ENCODE measurements at regions not wholly inside any gene's neighbourhood (a gene's known extent, or its start where the extent isn't known, plus 50 kb on each side); places are given as distances from the start of the nearest gene placed in this dataset.

DNA sequence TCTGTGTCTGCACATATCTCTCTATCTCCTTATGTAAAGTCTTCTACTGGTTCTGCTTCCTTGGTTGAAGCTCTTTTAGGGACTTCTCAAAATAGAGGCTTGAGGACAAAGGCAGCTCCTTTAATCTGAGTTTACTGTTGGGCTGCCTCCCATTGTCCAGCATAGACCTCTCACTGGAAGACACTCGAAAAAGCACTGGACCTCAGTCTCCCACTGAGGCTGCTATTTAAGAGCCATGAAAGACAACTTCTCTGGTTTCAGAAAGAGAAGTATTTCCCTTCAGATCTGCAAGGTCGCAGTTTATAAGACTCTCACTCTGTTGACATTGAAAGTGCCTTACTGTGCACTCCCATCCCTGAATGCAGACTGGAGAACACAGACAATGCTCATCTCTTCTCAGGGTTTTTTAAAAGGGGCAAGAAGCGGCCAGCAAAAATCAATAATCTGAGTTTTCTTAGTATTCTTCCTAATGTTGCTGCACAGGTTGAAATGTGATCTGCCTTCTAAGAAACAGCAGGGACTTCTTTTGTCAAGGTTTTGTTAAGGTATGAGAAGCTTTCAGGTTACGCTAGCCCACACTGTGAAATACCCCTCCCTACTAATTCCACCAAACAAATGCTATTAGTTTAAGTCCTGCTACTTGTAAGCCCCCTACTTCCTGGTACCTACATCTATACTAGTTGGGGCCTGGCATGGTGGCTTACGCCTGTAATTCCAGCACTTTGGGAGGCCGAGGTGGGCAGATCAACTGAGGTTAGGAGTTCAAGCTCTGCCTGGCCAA is 450.0 kb upstream of the SLC10A2 start:
- TF ChIP-seq CTCF (IDR thresholded peaks at IDR 0.05; ENCODE audit: low read depth, low read length): no peak
- H3K9me3 ChIP-seq (ENCODE audit: low read depth): no peaks in the 10 kb centered on the region
- H3K36me3 ChIP-seq: no peaks in the 10 kb centered on the region
- H3K27ac ChIP-seq: no peak overlapping the region
- no peaks in the 10 kb centered on the region for H3K27me3 ChIP-seq
- H3K4me3 ChIP-seq: no peak overlapping the region
- peaks cover 10% of the 10 kb centered on the region for H3K4me1 ChIP-seq (ENCODE audit: low read depth)
- no peak for DNase-seq (ENCODE audit: low read depth in 1 of 2, low spot score in 1 of 2)

GRCh38 chr13:103515410-103515809 is 449.2 kb upstream of the SLC10A2 start:
- Histone ChIP-seq H3K27me3 (no peaks in the 10 kb centered on the region), H3K27ac (no peak overlapping the region), H3K9me3 (ENCODE audit: low read depth) (no peaks in the 10 kb centered on the region), H3K4me1 (ENCODE audit: low read depth) (peaks cover 10% of the 10 kb centered on the region), H3K36me3 (no peaks in the 10 kb centered on the region), H3K4me3 (no peak overlapping the region)
- DNase-seq (ENCODE audit: low read depth in 1 of 2, low spot score in 1 of 2): no peak
- no peak for TF ChIP-seq CTCF (IDR thresholded peaks at IDR 0.05; ENCODE audit: low read depth, low read length)

GRCh38 chr13:103514619-103515018 is 448.4 kb upstream of the SLC10A2 start:
- DNase-seq (ENCODE audit: low read depth in 1 of 2, low spot score in 1 of 2): no peak
- no peaks in the 10 kb centered on the region for H3K9me3 ChIP-seq (ENCODE audit: low read depth)
- H3K36me3 ChIP-seq: no peaks in the 10 kb centered on the region
- H3K27ac ChIP-seq: no peak overlapping the region
- H3K4me1 ChIP-seq (ENCODE audit: low read depth): peaks cover 10% of the 10 kb centered on the region
- H3K27me3 ChIP-seq: no peaks in the 10 kb centered on the region
- H3K4me3 ChIP-seq: no peak overlapping the region
- TF ChIP-seq CTCF (IDR thresholded peaks at IDR 0.05; ENCODE audit: low read depth, low read length): no peak

DNA sequence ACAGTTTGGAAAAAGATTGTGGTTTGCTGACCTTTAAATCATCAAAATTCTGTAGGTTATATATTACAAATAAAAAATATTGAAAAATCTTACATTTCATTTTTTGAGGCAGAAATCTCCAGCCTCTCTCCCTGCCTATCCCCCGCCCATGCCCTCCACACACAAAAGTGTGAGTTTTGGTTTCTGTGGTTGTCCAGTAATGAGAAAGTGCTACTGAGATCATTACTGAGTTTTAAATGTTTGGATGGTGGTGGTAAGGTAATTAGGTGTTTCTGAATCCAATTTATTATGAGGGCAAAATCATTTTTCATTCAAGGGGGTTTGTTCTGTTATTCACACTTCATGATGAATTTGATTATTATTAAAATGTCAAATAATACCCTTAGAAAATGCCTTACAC is 448.0 kb upstream of the SLC10A2 start:
- Histone ChIP-seq H3K4me3 (no peak overlapping the region), H3K27me3 (no peaks in the 10 kb centered on the region), H3K27ac (no peak overlapping the region), H3K9me3 (ENCODE audit: low read depth) (no peaks in the 10 kb centered on the region), H3K4me1 (ENCODE audit: low read depth) (peaks cover 10% of the 10 kb centered on the region), H3K36me3 (no peaks in the 10 kb centered on the region)
- DNase-seq (ENCODE audit: low read depth in 1 of 2, low spot score in 1 of 2): no peak
- no peak for TF ChIP-seq CTCF (IDR thresholded peaks at IDR 0.05; ENCODE audit: low read depth, low read length)

DNA sequence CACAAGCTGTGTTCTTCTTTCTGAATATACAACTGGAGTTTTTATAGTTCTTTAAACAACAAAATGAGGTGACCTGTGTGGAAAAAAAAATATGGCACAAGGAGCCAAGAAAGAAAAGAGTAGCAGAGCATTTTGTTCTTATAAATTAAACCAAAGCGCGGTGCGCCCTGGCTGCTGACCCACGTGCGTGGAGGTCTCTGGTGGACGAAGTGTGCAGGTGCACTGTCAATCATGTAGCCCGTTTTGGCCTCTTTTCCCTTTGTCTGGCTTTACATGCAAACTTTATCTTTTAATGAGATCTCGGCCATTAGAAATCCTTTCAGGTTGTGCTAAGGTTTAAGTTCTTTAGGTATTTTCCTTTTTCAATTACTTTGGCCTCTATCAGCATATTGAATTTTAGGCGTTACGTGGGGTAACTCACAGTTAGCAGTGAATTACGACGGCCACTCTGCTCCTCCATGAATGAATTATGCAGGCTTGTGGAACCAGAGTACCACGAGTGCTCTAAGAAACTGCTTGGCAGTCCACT is 443.9 kb upstream of the SLC10A2 start:
- Histone ChIP-seq H3K4me1 (ENCODE audit: low read depth) (no peaks in the 10 kb centered on the region), H3K27me3 (no peaks in the 10 kb centered on the region), H3K9me3 (ENCODE audit: low read depth) (no peaks in the 10 kb centered on the region), H3K4me3 (no peak overlapping the region), H3K27ac (no peak overlapping the region), H3K36me3 (no peaks in the 10 kb centered on the region)
- TF ChIP-seq CTCF (IDR thresholded peaks at IDR 0.05; ENCODE audit: low read depth, low read length): no peak
- DNase-seq (ENCODE audit: low read depth in 1 of 2, low spot score in 1 of 2): no peak

All from cardiac muscle cell (in vitro differentiated cells and primary cell).